Femur (tissue), 1 donor: ENCODE measurements at regions not wholly inside any gene's neighbourhood (a gene's known extent, or its start where the extent isn't known, plus 50 kb on each side); places are given as distances from the start of the nearest gene placed in this dataset.

Source experiments
- DNase-seq: peaks from one replicate; pipeline ENCODE4 v3.0.0-alpha.2; 2017

GRCh38 chr2:144333143-144333555 lies 186.8 kb downstream of the ZEB2 start:
- DNase-seq: no peak

GRCh38 chr2:144332356-144333142 lies 187.4 kb downstream of the ZEB2 start:
- DNase-seq: peak; percentile 93

- no peak for DNase-seq
Measured at GRCh38 chr2:144331674-144332355, 188.1 kb downstream of the ZEB2 start.

- no peak for DNase-seq
Measured at GRCh38 chr2:144330951-144331673, 188.8 kb downstream of the ZEB2 start.

GRCh38 chr2:144329472-144329871 lies 190.4 kb downstream of the ZEB2 start:
- no peak for DNase-seq

- DNase-seq: no peak
Measured at GRCh38 chr2:144328938-144329337, 191.0 kb downstream of the ZEB2 start.

GRCh38 chr2:144326825-144327224 lies 193.1 kb downstream of the ZEB2 start:
- DNase-seq: no peak

GRCh38 chr2:144325086-144325485 lies 194.8 kb downstream of the ZEB2 start:
- DNase-seq: no peak

- DNase-seq: no peak
Measured at GRCh38 chr2:144324446-144325045, 195.4 kb downstream of the ZEB2 start.

- no peak for DNase-seq
Measured at GRCh38 chr2:144323946-144324345, 196.0 kb downstream of the ZEB2 start.

- no peak for DNase-seq
Measured at GRCh38 chr2:144322379-144322778, 197.5 kb downstream of the ZEB2 start.

GRCh38 chr2:144320491-144320890 lies 199.4 kb downstream of the ZEB2 start:
- DNase-seq: no peak

GRCh38 chr2:144317071-144317738 lies 202.7 kb downstream of the ZEB2 start:
- DNase-seq: no peak

GRCh38 chr2:144310889-144311608 lies 208.9 kb downstream of the ZEB2 start:
- no peak for DNase-seq

- no peak for DNase-seq
Measured at GRCh38 chr2:144310484-144310883, 209.4 kb downstream of the ZEB2 start.

GRCh38 chr2:144307711-144308110 lies 212.2 kb downstream of the ZEB2 start:
- DNase-seq: no peak

- no peak for DNase-seq
Measured at GRCh38 chr2:144304202-144304601, 215.7 kb downstream of the ZEB2 start.

GRCh38 chr2:144300632-144301031 lies 219.3 kb downstream of the ZEB2 start:
- DNase-seq: no peak

GRCh38 chr2:144290276-144290675 lies 229.6 kb downstream of the ZEB2 start:
- no peak for DNase-seq

GRCh38 chr2:144288438-144288837 lies 231.5 kb downstream of the ZEB2 start:
- no peak for DNase-seq

- no peak for DNase-seq
Measured at GRCh38 chr2:144285324-144285723, 234.6 kb downstream of the ZEB2 start.

- DNase-seq: no peak
Measured at GRCh38 chr2:144281476-144281875, 238.4 kb downstream of the ZEB2 start.
